ENCODE measurements at regions not wholly inside any gene's neighbourhood (a gene's known extent, or its start where the extent isn't known, plus 50 kb on each side); places are given as distances from the start of the nearest gene placed in this dataset.
"Not testable (repeated sequence)": the region's sequence is repeated elsewhere in the genome, so short reads cannot be mapped to it uniquely, and the experiment has no call there.

GRCh38 chr6:168995526-168996355, 257.9 kb downstream of the THBS2 start:
- Mint-ChIP-seq H3K36me3 (no peaks in the 10 kb centered on the region), H3K9me3 (peaks cover 6% of the 10 kb centered on the region), H3K4me3 (no peak overlapping the region), H3K4me1 (ENCODE audit: unreplicated experiment) (peaks cover 8% of the 10 kb centered on the region), H3K27me3 (no peaks in the 10 kb centered on the region), H3K27ac (no peak overlapping the region)
- no peak for DNase-seq (ENCODE audit: extremely low spot score, unreplicated experiment)
- TF ChIP-seq CTCF (conservative IDR thresholded peaks at IDR 0.05): no peak

GRCh38 chr6:168994956-168995355, 258.7 kb downstream of the THBS2 start:
- H3K4me3 Mint-ChIP-seq: no peak overlapping the region

GRCh38 chr6:168992446-168993144, 261.1 kb downstream of the THBS2 start:
- H3K27me3 Mint-ChIP-seq: no peaks in the 10 kb centered on the region
- TF ChIP-seq CTCF (conservative IDR thresholded peaks at IDR 0.05): no peak
- H3K4me3 Mint-ChIP-seq: no peak overlapping the region
- no peak for DNase-seq (ENCODE audit: extremely low spot score, unreplicated experiment)
- H3K36me3 Mint-ChIP-seq: no peaks in the 10 kb centered on the region
- no peak overlapping the region for H3K27ac Mint-ChIP-seq
- H3K9me3 Mint-ChIP-seq: peaks cover 6% of the 10 kb centered on the region
- H3K4me1 Mint-ChIP-seq (ENCODE audit: unreplicated experiment): peaks cover 8% of the 10 kb centered on the region

More at GRCh38 chr6:168994956-168995355, 258.7 kb downstream of the THBS2 start:
- H3K4me1 Mint-ChIP-seq (ENCODE audit: unreplicated experiment): peaks cover 8% of the 10 kb centered on the region
- peaks cover 6% of the 10 kb centered on the region for H3K9me3 Mint-ChIP-seq
- DNase-seq (ENCODE audit: extremely low spot score, unreplicated experiment): no peak
- H3K36me3 Mint-ChIP-seq: no peaks in the 10 kb centered on the region
- no peaks in the 10 kb centered on the region for H3K27me3 Mint-ChIP-seq
- H3K27ac Mint-ChIP-seq: no peak overlapping the region
- no peak for TF ChIP-seq CTCF (conservative IDR thresholded peaks at IDR 0.05)

GRCh38 chr6:168991695-168992094, 262.0 kb downstream of the THBS2 start:
- not testable (repeated sequence) for H3K9me3 Mint-ChIP-seq; H3K27ac Mint-ChIP-seq; H3K27me3 Mint-ChIP-seq; H3K36me3 Mint-ChIP-seq; H3K4me1 Mint-ChIP-seq (ENCODE audit: unreplicated experiment); H3K4me3 Mint-ChIP-seq; DNase-seq (ENCODE audit: extremely low spot score, unreplicated experiment)

- Mint-ChIP-seq H3K4me3 (no peak overlapping the region), H3K4me1 (ENCODE audit: unreplicated experiment) (peaks cover 8% of the 10 kb centered on the region), H3K9me3 (peaks cover 6% of the 10 kb centered on the region), H3K27me3 (no peaks in the 10 kb centered on the region), H3K27ac (no peak overlapping the region), H3K36me3 (no peaks in the 10 kb centered on the region)
- no peak for TF ChIP-seq CTCF (conservative IDR thresholded peaks at IDR 0.05)
- DNase-seq (ENCODE audit: extremely low spot score, unreplicated experiment): no peak
These were observed 263.5 kb downstream of the THBS2 start for GRCh38 chr6:168990019-168990751.

Measured in type B pancreatic cell (in vitro differentiated cells).